K562 (cell line): ENCODE measurements at regions not wholly inside any gene's neighbourhood (a gene's known extent, or its start where the extent isn't known, plus 50 kb on each side); places are given as distances from the start of the nearest gene placed in this dataset.

Experiments
- CEBPB ChIP-seq: fragments of 450-650 bp; IDR thresholded peaks from 2 replicates; pipeline ENCODE4 v1.6.1; 2016; ENCODE audit warnings: missing genetic modification characterization, missing compliant biosample characterization
- CREB3 ChIP-seq: fragments of 450-650 bp; conservative IDR thresholded peaks from 2 replicates; pipeline ENCODE4 v1.6.1; 2016; ENCODE audit warnings: missing genetic modification characterization, low read depth, mild to moderate bottlenecking, missing compliant biosample characterization, moderate library complexity
- CXXC5 ChIP-seq: fragments of 250-450 bp; sonication (Bioruptor Pico); IDR thresholded peaks from 2 replicates; pipeline ENCODE4 v1.8.0; 2022; ENCODE audit warnings: inconsistent platforms, mild to moderate bottlenecking, moderate library complexity
- GTF2F1 ChIP-seq: IDR thresholded peaks from 2 replicates; pipeline ENCODE4 v1.6.1; 2011; ENCODE audit warnings: low read depth, low read length, improper control_type of control experiment
- MYC ChIP-seq, 2 experiments: fragments of 250-450 bp in 1 of 2; sonication (Bioruptor Pico) in 1 of 2; IDR thresholded peaks; 2 replicates each; pipeline versions ENCODE4 v1.5.1 to v1.6.1; 2012 to 2021; ENCODE audit warnings: low read depth in 2 of 2, borderline replicate concordance in 1 of 2, improper control_type of control experiment in 1 of 2, low read length in 1 of 2, mild to moderate bottlenecking in 1 of 2, moderate library complexity in 1 of 2
- NBN ChIP-seq: fragments of 450-650 bp; IDR thresholded peaks from 2 replicates; pipeline ENCODE4 v1.6.1; 2016; ENCODE audit warnings: low read depth, mild to moderate bottlenecking
- NR1H2 ChIP-seq: sonication (generic); formaldehyde crosslinking; IDR thresholded peaks from 2 replicates; pipeline ENCODE4 v1.4.0; 2020; ENCODE audit warnings: mild to moderate bottlenecking, missing genetic modification reagents
- RBFOX2 ChIP-seq: fragments of 200-400 bp; formaldehyde crosslinking; IDR thresholded peaks from 2 replicates; pipeline ENCODE4 v1.6.1; 2017; ENCODE audit warnings: low read depth, mild to moderate bottlenecking, low read length, moderate library complexity
- TSHZ1 ChIP-seq: fragments of 250-450 bp; sonication (Bioruptor Pico); IDR thresholded peaks from 2 replicates; pipeline ENCODE4 v1.4.0; 2020; ENCODE audit warnings: mild to moderate bottlenecking, moderate library complexity
- ZNF407 ChIP-seq: fragments of 450-650 bp; IDR thresholded peaks from 2 replicates; pipeline ENCODE4 v1.6.1; 2016; ENCODE audit warnings: low read depth
- ZNF512 ChIP-seq: IDR thresholded peaks from 2 replicates; pipeline ENCODE4 v1.6.1; 2016; ENCODE audit warnings: missing genetic modification characterization, missing compliant biosample characterization

GRCh38 chr2:61764035-61764800 lies 89.6 kb downstream of the FAM161A start (continued):
- TF ChIP-seq NBN (peak; percentile 32; the same call in 1 of the 2 replicates), RBFOX2 (peak; percentile 95), ZNF407 (no peak), CEBPB (tag) (no peak), NR1H2 (CRISPR knock-in tag) (no peak; the same call in none of the 2 replicates), CREB3 (tag) (peak; percentile 80), GTF2F1 (no peak), ZNF512 (no peak), TSHZ1 (CRISPR knock-in tag) (no peak), MYC (IDR thresholded peaks at IDR 0.05; ENCODE audit: low read depth, low read length) (peak; percentile 82), MYC (CRISPR knock-in tag; IDR thresholded peaks at IDR 0.05; ENCODE audit: borderline replicate concordance, low read depth) (no peak), CXXC5 (CRISPR knock-in tag) (peak; percentile 97)
